ENCODE measurements at regions not wholly inside any gene's neighbourhood (a gene's known extent, or its start where the extent isn't known, plus 50 kb on each side); places are given as distances from the start of the nearest gene placed in this dataset.

GRCh38 chr18:78126536-78126935 is 853.1 kb upstream of the SALL3 start:
- H3K9me3 Mint-ChIP-seq = peaks cover 12 to 36% (median 32%) of the 10 kb centered on the region in 7 donors
- Histone ChIP-seq H3K4me3 (replicated peaks in 1 of 3; ENCODE audit: low read depth in 2 of 3, low read length in 3 of 3) (no peak overlapping the region), H3K27me3 (ENCODE audit: control insufficient read depth in 2 of 2, insufficient read depth in 2 of 2, low read length in 2 of 2) (no peaks in the 10 kb centered on the region), H3K9ac (ENCODE audit: insufficient read depth, low read length, poor library complexity, severe bottlenecking) (no peak overlapping the region), H3K9me3 (replicated peaks in 1 of 2; ENCODE audit: control insufficient read depth in 1 of 2, insufficient read depth in 1 of 2, low read length in 2 of 2) (peaks cover 43 to 53% of the 10 kb centered on the region in 2 donors), H3K4me1 (ENCODE audit: control insufficient read depth in 1 of 2, insufficient read depth in 2 of 2, low read length in 2 of 2) (no peaks in the 10 kb centered on the region), H3K27ac (ENCODE audit: low read depth in 1 of 2, low read length in 2 of 2) (no peak overlapping the region), H3K79me2 (ENCODE audit: insufficient read depth, low read length) (no peaks in the 10 kb centered on the region), H3K36me3 (replicated peaks in 1 of 2; ENCODE audit: control insufficient read depth in 1 of 2, insufficient read depth in 2 of 2, low read length in 2 of 2) (no peaks in the 10 kb centered on the region), H2AFZ (ENCODE audit: insufficient read depth, low read depth, low read length, poor library complexity, severe bottlenecking) (no peak overlapping the region), H3K4me2 (replicated peaks; ENCODE audit: extremely low read depth, low read length, poor library complexity, severe bottlenecking) (no peak overlapping the region), H4K20me1 (ENCODE audit: insufficient read depth, low read length) (no peaks in the 10 kb centered on the region)
- 94% methylated on average over 13 of the region's 21 CpGs for WGBS (ENCODE audit: insufficient coverage)
- H3K36me3 Mint-ChIP-seq = no peaks in the 10 kb centered on the region
- no peak overlapping the region for H3K27ac Mint-ChIP-seq
- TF ChIP-seq CTCF (IDR thresholded peaks at IDR 0.05) = no peak
- H3K27me3 Mint-ChIP-seq (ENCODE audit: low read depth in 3 of 3) = peaks cover 0 to 3% (median 0%) of the 10 kb centered on the region in 3 donors
- DNase-seq = no peak
- no peak overlapping the region for H3K4me3 Mint-ChIP-seq
- intact Hi-C loops (cut with micrococcal nuclease) = no loop called here
- H3K4me1 Mint-ChIP-seq = no peaks in the 10 kb centered on the region

- 91% methylated on average over 13 of the region's 20 CpGs for WGBS (ENCODE audit: insufficient coverage)
- no peaks in the 10 kb centered on the region for H3K4me1 ChIP-seq (ENCODE audit: control insufficient read depth in 1 of 2, insufficient read depth in 2 of 2, low read length in 2 of 2)
- peaks cover 43 to 48% of the 10 kb centered on the region in 2 donors for H3K9me3 ChIP-seq (replicated peaks in 1 of 2; ENCODE audit: control insufficient read depth in 1 of 2, insufficient read depth in 1 of 2, low read length in 2 of 2)
- no peak overlapping the region for H3K4me2 ChIP-seq (replicated peaks; ENCODE audit: extremely low read depth, low read length, poor library complexity, severe bottlenecking)
- Mint-ChIP-seq H3K9me3 (peaks cover 12 to 36% (median 30%) of the 10 kb centered on the region in 7 donors), H3K4me1 (no peaks in the 10 kb centered on the region), H3K4me3 (no peak overlapping the region), H3K27ac (no peak overlapping the region), H3K27me3 (ENCODE audit: low read depth in 3 of 3) (peaks cover 0 to 3% (median 0%) of the 10 kb centered on the region in 3 donors), H3K36me3 (no peaks in the 10 kb centered on the region)
- H3K4me3 ChIP-seq (replicated peaks in 1 of 3; ENCODE audit: low read depth in 2 of 3, low read length in 3 of 3) = no peak overlapping the region
- no peaks in the 10 kb centered on the region for H3K79me2 ChIP-seq (ENCODE audit: insufficient read depth, low read length)
- H3K27ac ChIP-seq (ENCODE audit: low read depth in 1 of 2, low read length in 2 of 2) = no peak overlapping the region
- H3K27me3 ChIP-seq (ENCODE audit: control insufficient read depth in 2 of 2, insufficient read depth in 2 of 2, low read length in 2 of 2) = no peaks in the 10 kb centered on the region
- TF ChIP-seq CTCF (IDR thresholded peaks at IDR 0.05) = no peak
- no peak for DNase-seq
- no peak overlapping the region for H3K9ac ChIP-seq (ENCODE audit: insufficient read depth, low read length, poor library complexity, severe bottlenecking)
- no peaks in the 10 kb centered on the region for H3K36me3 ChIP-seq (replicated peaks in 1 of 2; ENCODE audit: control insufficient read depth in 1 of 2, insufficient read depth in 2 of 2, low read length in 2 of 2)
- intact Hi-C loops (cut with micrococcal nuclease) = no loop called here
- H4K20me1 ChIP-seq (ENCODE audit: insufficient read depth, low read length) = no peaks in the 10 kb centered on the region
- H2AFZ ChIP-seq (ENCODE audit: insufficient read depth, low read depth, low read length, poor library complexity, severe bottlenecking) = no peak overlapping the region
These were observed 852.6 kb upstream of the SALL3 start for GRCh38 chr18:78127041-78127440.
